GM10266 (cell line): ENCODE measurements at regions not wholly inside any gene's neighbourhood (a gene's known extent, or its start where the extent isn't known, plus 50 kb on each side); places are given as distances from the start of the nearest gene placed in this dataset.

Experiments
- DNase-seq: peaks from one replicate; pipeline ENCODE4 v3.0.0; 2012; ENCODE audit errors: extremely low spot score
- CTCF ChIP-seq: IDR thresholded peaks from 2 replicates; pipeline ENCODE4 v1.5.1; 2012; ENCODE audit warnings: mild to moderate bottlenecking, low read depth; ENCODE audit not compliant: control insufficient read depth, insufficient read depth; ENCODE audit errors: missing control alignments

GRCh38 chr5:12193536-12193935 lies 289.3 kb upstream of the CTNND2 start:
- no peak for DNase-seq
- no peak for TF ChIP-seq CTCF

- no peak for TF ChIP-seq CTCF
Observed at GRCh38 chr5:12183003-12183402, 278.8 kb upstream of the CTNND2 start.

GRCh38 chr5:12177851-12178250 lies 273.6 kb upstream of the CTNND2 start:
- no peak for TF ChIP-seq CTCF
- no peak for DNase-seq

More at GRCh38 chr5:12183003-12183402, 278.8 kb upstream of the CTNND2 start:
- no peak for DNase-seq

GRCh38 chr5:12177225-12177624 lies 273.0 kb upstream of the CTNND2 start:
- DNase-seq: no peak
- TF ChIP-seq CTCF: no peak

- no peak for DNase-seq
Observed at GRCh38 chr5:12175914-12176585, 271.8 kb upstream of the CTNND2 start.

GRCh38 chr5:12174734-12175133 lies 270.5 kb upstream of the CTNND2 start:
- DNase-seq: no peak
- TF ChIP-seq CTCF: no peak

More at GRCh38 chr5:12175914-12176585, 271.8 kb upstream of the CTNND2 start:
- no peak for TF ChIP-seq CTCF

- no peak for TF ChIP-seq CTCF
- DNase-seq: no peak
Observed at GRCh38 chr5:12169536-12169935, 265.3 kb upstream of the CTNND2 start.
